Nephron progenitor cell (in vitro differentiated cells): ENCODE measurements at regions not wholly inside any gene's neighbourhood (a gene's known extent, or its start where the extent isn't known, plus 50 kb on each side); places are given as distances from the start of the nearest gene placed in this dataset.

Source experiments
- DNase-seq: peaks from one replicate; pipeline ENCODE4 v3.0.0; 2021
- H3K27ac Mint-ChIP-seq: 2 replicates; pipeline ENCODE4 v1.8.0; 2021; ENCODE audit warnings: mild to moderate bottlenecking, moderate library complexity, mixed read lengths
- H3K27me3 Mint-ChIP-seq: 2 replicates; pipeline ENCODE4 v1.8.0; 2021; ENCODE audit warnings: mild to moderate bottlenecking, low read depth, mixed read lengths; ENCODE audit not compliant: poor library complexity
- H3K36me3 Mint-ChIP-seq: 2 replicates; pipeline ENCODE4 v1.8.0; 2021; ENCODE audit warnings: low read depth, mixed read lengths
- H3K4me1 Mint-ChIP-seq: 2 replicates; pipeline ENCODE4 v1.8.0; 2021; ENCODE audit warnings: mixed read lengths
- H3K4me3 Mint-ChIP-seq: 2 replicates; pipeline ENCODE4 v1.8.0; 2021; ENCODE audit warnings: mild to moderate bottlenecking, moderate library complexity, mixed read lengths
- H3K9me3 Mint-ChIP-seq: 2 replicates; pipeline ENCODE4 v1.8.0; 2021; ENCODE audit warnings: mild to moderate bottlenecking, moderate library complexity, mixed read lengths
- TF ChIP-seq, protein P1 (sequence below): fragments of 200-600 bp; sonication (generic); IDR thresholded peaks from 2 replicates; pipeline ENCODE4 v1.5.0; 2021; ENCODE audit warnings: antibody characterized with exemption

DNA sequence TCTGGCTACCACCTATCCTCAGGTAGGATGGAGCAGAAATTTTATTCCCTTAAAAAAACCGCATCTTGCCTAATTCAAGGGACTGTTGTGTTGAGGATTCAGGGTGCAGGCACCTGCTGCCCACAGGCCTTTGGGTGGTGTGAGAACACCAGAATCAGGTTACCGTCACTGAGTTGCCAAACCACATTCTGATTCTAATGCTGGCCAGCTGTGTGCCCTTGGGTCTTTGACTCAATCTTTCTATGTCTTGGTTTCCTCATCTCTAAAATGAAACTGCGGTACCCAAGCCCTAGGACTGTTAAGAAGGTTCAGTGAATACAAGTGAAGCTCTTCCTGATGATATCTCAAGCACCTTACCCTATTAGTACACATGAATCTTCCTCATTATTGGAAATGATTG, 827.3 kb downstream of the DHX35 start:
- Mint-ChIP-seq H3K27me3 (peaks cover 6% of the 10 kb centered on the region), H3K4me3 (no peak overlapping the region), H3K36me3 (no peaks in the 10 kb centered on the region), H3K9me3 (no peaks in the 10 kb centered on the region), H3K27ac (no peak overlapping the region), H3K4me1 (peaks cover 7% of the 10 kb centered on the region)
- DNase-seq = no peak
- TF ChIP-seq, protein P1, sequence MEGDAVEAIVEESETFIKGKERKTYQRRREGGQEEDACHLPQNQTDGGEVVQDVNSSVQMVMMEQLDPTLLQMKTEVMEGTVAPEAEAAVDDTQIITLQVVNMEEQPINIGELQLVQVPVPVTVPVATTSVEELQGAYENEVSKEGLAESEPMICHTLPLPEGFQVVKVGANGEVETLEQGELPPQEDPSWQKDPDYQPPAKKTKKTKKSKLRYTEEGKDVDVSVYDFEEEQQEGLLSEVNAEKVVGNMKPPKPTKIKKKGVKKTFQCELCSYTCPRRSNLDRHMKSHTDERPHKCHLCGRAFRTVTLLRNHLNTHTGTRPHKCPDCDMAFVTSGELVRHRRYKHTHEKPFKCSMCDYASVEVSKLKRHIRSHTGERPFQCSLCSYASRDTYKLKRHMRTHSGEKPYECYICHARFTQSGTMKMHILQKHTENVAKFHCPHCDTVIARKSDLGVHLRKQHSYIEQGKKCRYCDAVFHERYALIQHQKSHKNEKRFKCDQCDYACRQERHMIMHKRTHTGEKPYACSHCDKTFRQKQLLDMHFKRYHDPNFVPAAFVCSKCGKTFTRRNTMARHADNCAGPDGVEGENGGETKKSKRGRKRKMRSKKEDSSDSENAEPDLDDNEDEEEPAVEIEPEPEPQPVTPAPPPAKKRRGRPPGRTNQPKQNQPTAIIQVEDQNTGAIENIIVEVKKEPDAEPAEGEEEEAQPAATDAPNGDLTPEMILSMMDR = no peak

DNA sequence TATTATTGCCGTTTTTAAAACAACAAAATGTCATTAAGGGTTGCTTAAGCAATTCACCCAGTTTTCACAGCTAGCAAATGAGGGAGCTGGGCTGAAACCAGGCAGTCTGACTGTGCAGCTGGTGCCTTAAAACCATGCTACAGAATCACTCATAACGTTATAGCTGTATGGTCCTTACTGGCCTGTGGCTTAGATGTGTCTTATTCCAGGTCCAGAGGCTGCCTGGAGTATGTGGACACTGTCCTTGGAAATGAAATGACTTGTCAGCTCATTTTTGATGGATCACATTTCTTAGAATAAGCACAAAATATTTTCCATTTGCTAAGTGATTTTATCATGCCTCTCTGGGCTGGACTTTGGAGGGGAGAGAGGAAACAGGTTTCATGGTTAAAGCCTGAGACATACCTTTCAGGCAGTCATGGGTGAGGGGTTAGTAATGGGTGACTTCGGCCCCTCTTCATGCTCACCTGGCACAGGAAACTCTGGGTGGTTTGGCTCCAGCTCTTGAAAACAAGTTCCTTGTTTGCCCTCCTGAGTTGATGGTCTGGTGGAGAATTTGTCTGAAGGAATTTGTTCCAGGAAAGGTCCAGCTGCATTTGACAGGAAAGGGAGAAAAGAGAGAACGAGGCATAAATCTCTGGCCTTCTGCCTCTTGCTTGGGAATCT, 823.2 kb downstream of the DHX35 start:
- DNase-seq = no peak
- Mint-ChIP-seq H3K9me3 (peaks cover 18% of the 10 kb centered on the region), H3K27me3 (peaks cover 3% of the 10 kb centered on the region), H3K36me3 (no peaks in the 10 kb centered on the region), H3K27ac (peak overlapping the region; percentile 60), H3K4me3 (no peak overlapping the region), H3K4me1 (peaks cover 7% of the 10 kb centered on the region)
- TF ChIP-seq, protein P1 = no peak

DNA sequence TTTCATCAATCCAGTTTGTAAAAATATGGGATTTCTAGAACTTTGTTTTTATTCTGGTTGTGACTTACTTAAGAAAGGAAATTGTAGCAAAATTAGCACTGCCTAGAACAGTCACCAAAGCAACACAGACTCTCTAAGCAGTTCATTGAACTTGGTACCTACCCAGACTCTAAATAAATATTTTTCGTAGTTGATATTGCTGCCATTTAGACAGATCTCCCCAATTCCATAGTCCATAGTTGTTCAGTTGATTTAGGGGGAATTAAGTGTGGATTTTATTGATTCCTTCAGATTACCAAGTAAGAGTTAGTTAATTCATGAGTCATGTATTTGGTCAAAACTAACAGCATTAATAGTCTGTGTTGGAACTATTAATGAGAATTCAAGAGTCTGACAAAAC, 822.5 kb downstream of the DHX35 start:
- Mint-ChIP-seq H3K4me3 (no peak overlapping the region), H3K9me3 (peaks cover 25% of the 10 kb centered on the region), H3K36me3 (no peaks in the 10 kb centered on the region), H3K27ac (no peak overlapping the region), H3K27me3 (peaks cover 3% of the 10 kb centered on the region), H3K4me1 (peaks cover 7% of the 10 kb centered on the region)
- DNase-seq = no peak
- TF ChIP-seq, protein P1 = no peak

DNA sequence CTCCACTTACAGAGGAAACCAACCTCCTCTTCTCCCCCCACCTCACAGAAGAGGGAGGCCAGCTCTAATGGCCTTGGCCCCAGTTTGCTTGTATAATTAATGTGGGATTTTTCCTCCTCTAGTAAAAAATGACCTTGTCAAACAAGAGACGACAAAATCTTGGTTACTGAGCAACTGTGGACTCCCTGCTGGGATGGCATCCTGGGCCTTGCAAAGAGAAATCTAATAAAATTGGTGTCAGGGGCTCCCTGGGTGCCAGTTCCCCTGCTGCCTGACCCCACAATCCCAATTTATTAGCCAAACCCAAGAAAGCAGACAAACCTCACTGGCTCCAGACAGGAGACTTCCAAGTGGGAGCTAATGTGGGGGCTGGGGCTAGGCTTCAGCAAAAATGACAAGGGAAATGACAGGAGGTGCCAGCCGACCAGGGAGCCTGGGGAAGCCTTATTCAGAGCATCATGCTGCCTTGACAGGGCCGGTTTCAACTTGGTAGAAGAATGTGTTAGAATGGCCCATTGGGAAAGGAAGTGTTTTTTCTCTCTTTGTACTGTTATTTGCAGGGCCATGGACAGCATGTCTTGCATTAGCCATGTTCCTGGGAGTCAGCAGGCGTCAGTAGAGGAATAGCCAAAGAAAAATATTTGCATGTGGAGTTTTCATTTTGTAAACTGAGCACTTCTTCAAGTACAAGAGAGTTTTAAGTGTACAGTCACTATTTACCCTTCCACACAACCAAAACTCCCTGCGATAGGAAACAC, 816.9 kb downstream of the DHX35 start:
- Mint-ChIP-seq H3K36me3 (no peaks in the 10 kb centered on the region), H3K27ac (no peak overlapping the region), H3K4me3 (no peak overlapping the region), H3K4me1 (peaks cover 12% of the 10 kb centered on the region), H3K27me3 (no peaks in the 10 kb centered on the region), H3K9me3 (peaks cover 28% of the 10 kb centered on the region)
- TF ChIP-seq, protein P1 = no peak
- DNase-seq = no peak

DNA sequence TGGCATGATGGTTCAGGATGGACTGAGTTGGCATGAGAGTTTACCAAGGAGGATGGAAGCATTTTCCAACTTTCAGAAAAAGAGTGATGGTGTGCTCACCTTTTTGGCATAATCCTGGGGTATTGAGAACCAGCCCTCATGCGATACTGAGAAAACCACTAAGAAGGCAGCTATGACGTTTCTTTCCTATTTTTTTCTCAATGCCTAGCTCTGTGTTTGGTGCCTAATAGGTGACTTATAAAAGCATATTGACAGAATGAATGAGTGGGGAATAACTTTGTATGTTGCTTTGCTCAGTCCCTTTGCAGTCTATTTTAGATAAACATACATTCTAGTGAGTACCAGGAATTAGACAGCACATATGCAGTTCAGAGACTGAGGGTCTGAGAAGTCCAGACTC, 816.3 kb downstream of the DHX35 start:
- H3K4me3 Mint-ChIP-seq = no peak overlapping the region
- no peak for DNase-seq
- TF ChIP-seq, protein P1 = no peak
- no peaks in the 10 kb centered on the region for H3K27me3 Mint-ChIP-seq
- peak overlapping the region; percentile 10 for H3K27ac Mint-ChIP-seq
- H3K36me3 Mint-ChIP-seq = no peaks in the 10 kb centered on the region
- peaks cover 26% of the 10 kb centered on the region for H3K9me3 Mint-ChIP-seq
- H3K4me1 Mint-ChIP-seq = peaks cover 15% of the 10 kb centered on the region
